Ishikawa (cell line): ENCODE measurements at regions not wholly inside any gene's neighbourhood (a gene's known extent, or its start where the extent isn't known, plus 50 kb on each side); places are given as distances from the start of the nearest gene placed in this dataset.

ENCODE experiments used
- CEBPB ChIP-seq: IDR thresholded peaks from 2 replicates; pipeline ENCODE4 v1.6.1; 2012
- CREB1 ChIP-seq: IDR thresholded peaks from 2 replicates; pipeline ENCODE4 v1.6.1; 2012; ENCODE audit warnings: low read depth
- EGR1 ChIP-seq: IDR thresholded peaks from 2 replicates; pipeline ENCODE4 v1.6.1; 2012
- EP300 ChIP-seq: IDR thresholded peaks from 2 replicates; pipeline ENCODE4 v1.6.1; 2012; ENCODE audit warnings: borderline replicate concordance
- FOXM1 ChIP-seq: IDR thresholded peaks from 2 replicates; pipeline ENCODE4 v1.6.1; 2012; ENCODE audit warnings: low read depth, borderline replicate concordance
- NFIC ChIP-seq: IDR thresholded peaks from 2 replicates; pipeline ENCODE4 v1.6.1; 2012
- RAD21 ChIP-seq: IDR thresholded peaks from 2 replicates; pipeline ENCODE4 v1.6.1; 2012; ENCODE audit warnings: low read depth
- TAF1 ChIP-seq: IDR thresholded peaks from 2 replicates; pipeline ENCODE4 v1.6.1; 2012; ENCODE audit warnings: low read depth, mild to moderate bottlenecking
- TCF12 ChIP-seq: IDR thresholded peaks from 2 replicates; pipeline ENCODE4 v1.6.1; 2012; ENCODE audit warnings: low read depth
- TEAD4 ChIP-seq: IDR thresholded peaks from 2 replicates; pipeline ENCODE4 v1.6.1; 2012
- USF1 ChIP-seq: IDR thresholded peaks from 2 replicates; pipeline ENCODE4 v1.6.1; 2012
- YY1 ChIP-seq: IDR thresholded peaks from 2 replicates; pipeline ENCODE4 v1.6.1; 2012; ENCODE audit warnings: low read depth
- ZBTB7A ChIP-seq: IDR thresholded peaks from 2 replicates; pipeline ENCODE4 v1.6.1; 2012; ENCODE audit warnings: low read depth
- TF ChIP-seq, protein P1 (sequence below): IDR thresholded peaks from 2 replicates; pipeline ENCODE4 v1.6.1; 2012
- TF ChIP-seq, protein P2 (sequence below): IDR thresholded peaks from 2 replicates; pipeline ENCODE4 v1.6.1; 2012; ENCODE audit warnings: low read depth, mild to moderate bottlenecking

GRCh38 chr1:229058729-229059128, 212.2 kb upstream of the RAB4A start:
- no peak for TF ChIP-seq CREB1
- TF ChIP-seq EP300, result no peak
- no peak for TF ChIP-seq EGR1
- no peak for TF ChIP-seq NFIC
- TF ChIP-seq TAF1, result no peak
- TF ChIP-seq RAD21, result no peak
- no peak for TF ChIP-seq TCF12
- no peak for TF ChIP-seq FOXM1

DNA sequence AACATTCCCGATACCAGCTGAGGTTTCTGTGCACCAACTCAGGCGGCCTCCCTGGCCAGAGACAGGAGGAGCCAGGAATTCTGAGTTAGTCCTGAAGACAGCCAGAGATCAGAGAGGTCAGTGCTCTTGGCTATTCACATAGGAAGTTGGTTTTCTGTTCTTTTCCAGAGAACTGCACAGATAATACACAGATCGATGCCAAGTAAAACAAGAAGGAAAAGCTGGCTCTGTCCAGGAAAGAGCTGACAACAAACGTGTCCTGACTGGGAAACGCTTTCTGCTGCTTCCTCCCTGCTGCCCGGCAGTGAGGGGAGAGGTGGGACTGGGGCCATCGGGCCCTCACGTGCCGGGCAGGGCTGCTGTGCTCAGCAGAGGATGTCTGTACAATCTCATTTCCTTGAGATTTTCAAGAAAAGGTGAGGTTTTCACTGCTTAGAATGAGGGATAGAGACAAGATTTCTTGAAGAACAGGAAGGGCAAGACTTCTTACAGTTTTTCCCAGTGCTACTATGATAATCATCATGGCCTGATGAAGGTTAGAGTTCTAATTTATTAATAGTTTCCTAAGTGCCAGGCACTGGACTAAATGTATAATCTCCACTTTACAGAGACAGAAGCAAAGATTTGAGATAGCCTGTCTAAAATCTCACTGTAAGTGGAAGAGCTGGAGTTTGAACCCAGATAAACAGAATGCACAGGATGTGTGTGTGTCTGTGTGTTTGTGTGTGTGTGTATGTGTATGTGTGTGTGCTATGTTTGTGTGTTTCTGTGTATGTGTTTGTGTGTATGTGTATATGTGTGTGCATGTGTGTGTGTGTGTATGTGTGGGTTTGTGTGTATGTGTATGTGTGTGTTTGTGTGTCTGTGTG, 211.0 kb upstream of the RAB4A start:
- TF ChIP-seq USF1 (no peak), ZBTB7A (no peak), YY1 (no peak), TCF12 (no peak), TEAD4 (no peak), NFIC (no peak), EP300 (no peak), EGR1 (no peak), RAD21 (no peak), CEBPB (no peak), FOXM1 (no peak), TAF1 (no peak), CREB1 (no peak)
- TF ChIP-seq, protein P1, sequence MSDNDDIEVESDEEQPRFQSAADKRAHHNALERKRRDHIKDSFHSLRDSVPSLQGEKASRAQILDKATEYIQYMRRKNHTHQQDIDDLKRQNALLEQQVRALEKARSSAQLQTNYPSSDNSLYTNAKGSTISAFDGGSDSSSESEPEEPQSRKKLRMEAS, result no peak
- TF ChIP-seq, protein P2, sequence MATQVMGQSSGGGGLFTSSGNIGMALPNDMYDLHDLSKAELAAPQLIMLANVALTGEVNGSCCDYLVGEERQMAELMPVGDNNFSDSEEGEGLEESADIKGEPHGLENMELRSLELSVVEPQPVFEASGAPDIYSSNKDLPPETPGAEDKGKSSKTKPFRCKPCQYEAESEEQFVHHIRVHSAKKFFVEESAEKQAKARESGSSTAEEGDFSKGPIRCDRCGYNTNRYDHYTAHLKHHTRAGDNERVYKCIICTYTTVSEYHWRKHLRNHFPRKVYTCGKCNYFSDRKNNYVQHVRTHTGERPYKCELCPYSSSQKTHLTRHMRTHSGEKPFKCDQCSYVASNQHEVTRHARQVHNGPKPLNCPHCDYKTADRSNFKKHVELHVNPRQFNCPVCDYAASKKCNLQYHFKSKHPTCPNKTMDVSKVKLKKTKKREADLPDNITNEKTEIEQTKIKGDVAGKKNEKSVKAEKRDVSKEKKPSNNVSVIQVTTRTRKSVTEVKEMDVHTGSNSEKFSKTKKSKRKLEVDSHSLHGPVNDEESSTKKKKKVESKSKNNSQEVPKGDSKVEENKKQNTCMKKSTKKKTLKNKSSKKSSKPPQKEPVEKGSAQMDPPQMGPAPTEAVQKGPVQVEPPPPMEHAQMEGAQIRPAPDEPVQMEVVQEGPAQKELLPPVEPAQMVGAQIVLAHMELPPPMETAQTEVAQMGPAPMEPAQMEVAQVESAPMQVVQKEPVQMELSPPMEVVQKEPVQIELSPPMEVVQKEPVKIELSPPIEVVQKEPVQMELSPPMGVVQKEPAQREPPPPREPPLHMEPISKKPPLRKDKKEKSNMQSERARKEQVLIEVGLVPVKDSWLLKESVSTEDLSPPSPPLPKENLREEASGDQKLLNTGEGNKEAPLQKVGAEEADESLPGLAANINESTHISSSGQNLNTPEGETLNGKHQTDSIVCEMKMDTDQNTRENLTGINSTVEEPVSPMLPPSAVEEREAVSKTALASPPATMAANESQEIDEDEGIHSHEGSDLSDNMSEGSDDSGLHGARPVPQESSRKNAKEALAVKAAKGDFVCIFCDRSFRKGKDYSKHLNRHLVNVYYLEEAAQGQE, result no peak

- TF ChIP-seq CEBPB (no peak), ZBTB7A (no peak), RAD21 (no peak), EGR1 (no peak), YY1 (no peak), USF1 (no peak), EP300 (no peak), CREB1 (no peak), FOXM1 (no peak), NFIC (no peak), TEAD4 (no peak), TCF12 (no peak), TAF1 (no peak)
- TF ChIP-seq, protein P2, result no peak
- TF ChIP-seq, protein P1, result no peak
Observed at GRCh38 chr1:229062135-229062534, 208.8 kb upstream of the RAB4A start.

GRCh38 chr1:229063154-229063773, 207.6 kb upstream of the RAB4A start:
- no peak for TF ChIP-seq CEBPB
- TF ChIP-seq EP300, result no peak
- TF ChIP-seq EGR1, result no peak
- TF ChIP-seq, protein P2, result no peak
- no peak for TF ChIP-seq FOXM1
- no peak for TF ChIP-seq NFIC
- TF ChIP-seq CREB1, result no peak
- TF ChIP-seq YY1, result no peak
- no peak for TF ChIP-seq TCF12
- TF ChIP-seq RAD21, result no peak
- no peak for TF ChIP-seq ZBTB7A
- TF ChIP-seq TEAD4, result no peak
- TF ChIP-seq, protein P1, result no peak
- TF ChIP-seq USF1, result no peak
- no peak for TF ChIP-seq TAF1
